ENCODE measurements at regions not wholly inside any gene's neighbourhood (a gene's known extent, or its start where the extent isn't known, plus 50 kb on each side); places are given as distances from the start of the nearest gene placed in this dataset.

DNA sequence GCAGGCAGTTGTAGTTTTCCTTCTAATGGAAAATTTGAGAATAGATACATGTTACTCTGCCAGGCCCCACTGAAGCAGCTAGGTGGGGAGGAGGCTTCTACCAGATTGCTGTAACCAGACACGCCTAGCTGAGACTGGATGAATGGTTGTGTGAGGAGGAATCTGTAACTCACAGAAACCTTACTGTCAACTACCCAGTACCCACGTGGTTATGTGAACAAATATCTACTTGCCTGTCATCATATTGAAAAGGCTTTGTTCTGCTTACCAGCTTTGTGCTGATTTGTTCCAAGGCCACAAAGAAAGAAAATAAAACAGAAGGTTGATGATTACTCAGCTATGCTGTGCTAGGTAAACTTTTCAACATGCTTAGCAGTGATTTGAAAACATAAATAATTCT is 167.2 kb downstream of the CAPZA3 start:
- DNase-seq, result no peak

DNA sequence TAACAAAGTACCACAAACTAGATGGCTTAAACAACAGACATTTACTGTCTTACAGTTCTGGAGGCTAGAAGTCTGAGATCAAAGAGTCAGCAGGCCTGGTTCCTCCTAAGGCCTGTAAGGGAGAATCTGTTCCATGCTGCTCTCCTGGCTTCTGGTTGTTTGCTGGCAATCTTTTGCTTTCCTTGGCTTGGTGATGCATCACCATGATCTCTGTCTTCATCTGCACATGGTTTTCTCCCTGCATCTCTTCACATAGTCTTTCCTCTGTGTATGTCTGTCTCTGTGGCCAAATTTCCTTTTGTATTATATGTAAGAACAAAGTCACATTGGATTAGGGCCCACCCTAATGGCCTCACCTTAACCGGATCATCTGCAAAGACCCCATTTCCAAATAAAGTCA is 168.5 kb downstream of the CAPZA3 start:
- DNase-seq, result no peak

DNA sequence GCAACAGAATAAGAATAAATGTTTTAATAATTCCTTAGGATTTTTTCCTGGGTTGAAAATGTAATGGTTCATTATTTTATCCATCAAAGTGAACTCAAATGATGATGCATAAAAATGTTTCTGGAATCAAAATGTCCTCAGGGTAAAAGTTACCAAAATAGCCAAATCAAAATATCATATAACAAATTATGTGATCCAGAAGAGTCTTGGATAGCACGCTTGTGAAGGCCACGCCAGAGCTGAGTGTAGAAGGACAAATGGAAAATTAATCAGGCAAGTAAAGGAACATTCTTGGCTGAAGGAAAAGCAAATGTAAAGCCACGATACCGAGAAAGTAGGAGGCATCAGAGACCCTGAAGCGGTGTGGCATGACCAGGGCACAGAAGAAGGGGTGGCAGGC is 169.2 kb downstream of the CAPZA3 start:
- no peak for DNase-seq

DNA sequence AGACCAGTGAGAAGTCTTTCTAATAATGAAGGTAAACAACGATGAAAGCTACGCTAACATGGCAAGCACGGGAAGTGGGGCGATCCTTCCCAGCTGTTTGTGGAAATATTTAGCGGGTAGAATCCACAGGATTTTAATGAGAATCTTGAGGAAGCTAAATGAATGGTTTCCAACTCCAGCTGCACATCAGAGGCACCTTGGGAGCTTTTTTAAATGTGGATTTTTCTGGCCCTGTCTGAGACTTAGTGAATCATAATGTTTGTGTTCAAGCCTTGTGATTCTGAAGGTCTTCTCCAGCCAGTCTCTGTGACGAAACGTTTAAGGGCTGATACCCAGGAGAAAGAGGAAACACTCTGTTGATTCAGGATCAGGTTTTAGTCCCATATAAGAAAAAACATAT is 169.8 kb downstream of the CAPZA3 start:
- no peak for DNase-seq

DNA sequence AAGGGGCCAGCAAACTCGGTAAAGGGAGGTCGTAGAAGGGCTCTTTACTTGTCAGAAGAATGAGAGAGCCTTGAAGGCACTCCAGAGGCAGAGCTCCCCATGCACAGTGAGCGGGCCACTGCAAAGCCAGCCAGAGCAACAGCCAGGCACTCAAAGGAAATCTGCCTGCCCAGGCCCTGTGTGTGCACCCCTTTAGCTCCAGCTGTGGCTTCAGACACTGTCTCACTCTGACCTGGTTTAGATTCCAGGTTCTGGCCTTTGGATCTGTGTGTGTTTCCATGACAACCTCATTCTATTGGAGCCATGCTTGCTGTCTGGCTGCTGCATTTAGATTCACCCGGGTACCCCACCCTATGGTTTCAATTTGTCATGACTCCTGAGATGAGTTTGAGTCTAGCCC is 170.3 kb downstream of the CAPZA3 start:
- DNase-seq, result no peak

DNA sequence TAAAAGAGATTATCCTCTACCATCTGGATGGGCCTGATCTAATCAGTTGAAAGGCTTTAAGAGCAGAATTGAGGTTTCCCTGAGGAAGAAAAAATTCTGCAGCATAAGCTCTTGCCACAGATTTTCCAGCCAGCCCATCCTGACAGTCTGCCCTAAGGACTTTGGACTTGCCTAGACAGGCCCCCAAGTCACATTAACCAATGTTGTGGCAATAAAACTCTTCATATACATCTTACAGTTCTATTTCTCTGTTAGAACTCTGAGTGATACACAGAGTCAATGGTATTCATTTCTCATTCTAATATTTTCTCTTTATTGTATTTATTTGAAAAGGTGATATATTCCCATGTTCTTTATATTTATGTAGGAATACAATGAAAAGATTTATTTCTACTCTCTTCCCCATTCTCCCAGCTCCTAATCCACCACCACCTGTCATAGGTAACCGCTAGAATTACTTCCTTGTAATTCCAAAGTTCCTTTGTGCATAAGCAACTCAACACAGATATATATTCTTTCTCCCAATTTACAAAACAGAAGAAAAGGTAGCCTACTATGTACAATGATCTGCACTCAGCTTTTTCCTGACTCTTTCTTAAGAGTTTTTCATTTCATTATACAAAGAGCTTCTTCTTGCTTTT is 182.1 kb downstream of the CAPZA3 start:
- no peak for DNase-seq

DNA sequence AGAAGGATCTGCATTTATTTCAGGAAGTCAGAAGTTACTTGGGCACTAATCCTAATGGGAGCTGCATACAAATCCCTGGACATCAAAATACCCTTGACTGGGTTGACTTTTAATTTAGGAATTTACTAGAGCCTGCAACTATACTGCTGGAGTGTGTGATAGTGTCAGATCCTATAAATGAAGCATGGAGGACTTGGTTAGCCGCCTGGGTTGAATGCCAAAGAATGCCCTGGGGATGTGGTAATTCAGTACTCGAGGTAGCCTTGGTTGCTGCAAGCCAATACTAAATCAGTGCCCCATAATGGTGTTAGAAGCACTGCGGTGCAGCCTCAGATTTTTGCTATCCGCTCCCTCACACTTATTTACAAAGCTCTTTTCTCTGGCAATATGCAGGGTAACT is 184.9 kb downstream of the CAPZA3 start:
- DNase-seq, result no peak

DNA sequence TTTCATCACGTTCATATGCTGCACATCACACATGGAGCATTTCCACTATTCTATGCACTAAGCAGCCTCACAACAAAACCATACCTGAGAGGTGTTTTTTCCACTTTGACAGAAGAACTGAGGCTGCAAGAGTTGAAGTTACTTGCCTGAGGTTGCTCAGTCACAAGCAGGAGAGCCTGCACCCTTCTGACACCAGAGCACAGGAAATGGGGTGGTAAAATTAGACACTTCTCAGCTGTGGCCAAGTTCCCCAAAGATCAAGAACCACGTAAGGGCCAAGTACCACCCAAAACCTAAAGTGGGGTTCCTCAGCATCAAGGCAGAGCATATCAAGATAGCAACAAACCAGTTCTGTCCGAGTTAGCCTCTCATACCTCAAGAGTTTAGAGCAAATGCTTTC is 185.8 kb downstream of the CAPZA3 start:
- no peak for DNase-seq

DNA sequence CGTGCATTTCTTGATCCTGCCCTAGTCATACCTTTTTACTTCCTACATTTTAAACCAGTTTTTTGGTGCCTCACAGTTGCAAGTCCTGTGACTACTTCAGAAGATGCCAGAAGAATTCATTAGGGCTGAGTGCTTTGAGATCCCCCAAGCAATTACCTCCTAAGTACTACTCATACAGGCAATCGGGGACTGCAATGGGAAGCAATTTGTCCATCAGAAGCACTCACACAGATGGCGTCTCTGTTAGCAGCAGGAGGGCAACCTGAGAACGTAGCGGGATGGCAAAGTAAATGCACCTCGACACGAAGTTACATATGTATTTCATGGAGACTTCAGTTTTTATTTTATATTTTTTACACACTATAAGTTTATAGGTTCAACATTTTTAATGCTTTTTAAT is 188.3 kb downstream of the CAPZA3 start:
- DNase-seq, result no peak

DNA sequence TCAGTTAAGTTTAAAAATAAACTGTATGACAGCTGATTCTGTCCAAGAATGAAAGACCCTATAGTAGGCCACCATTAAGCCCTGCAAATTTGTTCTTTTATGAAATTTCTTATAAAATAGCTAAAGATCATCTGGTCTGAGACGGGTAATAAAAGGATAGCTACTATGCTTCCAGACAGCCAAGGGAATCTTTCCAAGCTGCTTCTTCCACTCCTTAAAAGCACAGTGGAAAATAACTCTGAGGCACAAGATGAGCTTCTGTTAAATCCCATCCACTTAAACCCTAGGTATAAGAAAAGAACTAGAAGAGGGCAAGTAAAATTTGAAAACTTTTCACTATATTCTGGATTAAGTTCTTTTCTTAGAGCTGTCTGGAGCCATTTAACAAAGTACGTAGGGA is 194.3 kb downstream of the CAPZA3 start:
- DNase-seq, result no peak

DNA sequence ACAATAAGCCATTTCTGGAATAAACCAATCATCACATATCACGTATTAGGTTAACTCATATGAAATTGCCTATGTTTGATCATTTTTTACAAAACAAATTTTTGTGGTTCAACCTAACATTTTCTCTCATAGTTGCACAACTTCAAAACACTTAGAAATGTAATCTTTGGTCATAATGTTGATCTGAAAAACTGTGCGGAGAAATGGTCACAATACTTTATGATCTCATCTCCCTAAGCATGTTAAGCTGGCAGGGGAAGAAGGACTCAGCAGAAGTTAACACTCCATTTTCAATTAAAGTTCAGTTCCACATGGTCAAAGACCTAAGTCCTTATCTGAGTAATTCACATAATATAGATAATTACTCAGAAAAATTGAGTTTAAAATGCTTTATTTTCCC is 194.8 kb downstream of the CAPZA3 start:
- no peak for DNase-seq

DNA sequence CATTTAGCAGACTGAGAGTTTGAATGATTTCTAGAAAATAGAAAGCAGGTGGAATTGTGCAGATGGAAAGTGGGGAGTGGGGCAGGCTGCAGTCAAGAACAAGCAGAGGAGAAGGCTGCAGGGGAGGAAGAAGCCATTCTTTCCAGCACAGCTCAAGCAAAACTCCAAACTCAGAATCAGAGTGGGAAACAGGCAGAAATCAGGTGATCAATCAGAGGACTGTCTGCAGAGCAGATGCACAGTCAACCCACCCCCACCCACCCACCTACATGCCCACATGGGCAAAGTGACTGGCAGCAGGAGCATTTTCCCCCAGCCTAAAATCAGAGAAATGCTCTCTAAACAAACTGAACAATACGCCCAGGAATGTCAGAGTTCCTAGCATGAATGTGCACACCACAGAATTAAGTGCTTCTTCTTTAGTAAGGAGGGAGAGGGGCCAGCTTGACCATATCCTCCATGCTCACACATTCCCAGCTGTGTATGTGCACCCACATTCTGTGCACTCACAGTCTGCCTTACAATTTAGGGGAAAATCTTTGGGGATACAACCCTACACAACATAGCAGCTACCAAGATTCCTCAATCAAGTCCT is 194.1 kb upstream of the PLEKHA5 start:
- no peak for DNase-seq

DNA sequence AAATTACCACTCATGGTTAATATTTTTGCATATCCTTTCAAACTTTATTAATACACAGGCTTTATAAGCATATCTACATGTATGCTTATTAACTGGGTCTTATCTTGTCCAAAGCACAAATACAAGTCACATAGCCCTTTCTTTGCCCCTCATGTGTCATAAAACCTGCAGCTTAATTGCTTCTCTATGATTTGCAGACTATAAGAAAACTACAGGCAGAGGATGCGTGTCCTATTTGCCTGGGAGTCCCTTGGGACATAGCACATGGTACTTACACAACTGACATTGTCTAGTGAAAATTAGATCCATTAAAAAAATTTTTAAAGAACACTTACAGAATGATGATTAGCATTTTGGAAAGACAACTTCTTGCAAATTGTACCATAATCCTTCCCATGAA is 190.5 kb upstream of the PLEKHA5 start:
- no peak for DNase-seq

DNA sequence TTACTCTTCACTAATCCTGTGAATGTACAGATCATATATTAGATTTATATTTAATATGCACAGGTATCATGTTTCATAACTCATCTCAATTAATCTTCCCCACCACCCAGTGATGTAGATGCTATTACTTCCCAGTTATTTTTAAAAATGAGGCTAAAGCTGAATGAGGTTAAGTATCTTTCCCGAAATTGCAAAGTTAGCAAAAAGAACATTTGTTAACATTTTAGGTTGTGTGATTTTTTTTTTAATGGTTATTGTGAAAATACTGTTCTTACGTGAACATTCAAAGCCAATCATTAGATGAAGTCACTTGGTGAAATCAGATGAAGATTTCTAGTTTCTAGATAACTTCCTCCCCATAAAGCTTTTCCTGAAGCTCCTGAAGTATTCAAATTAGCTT is 186.9 kb upstream of the PLEKHA5 start:
- DNase-seq, result no peak

DNA sequence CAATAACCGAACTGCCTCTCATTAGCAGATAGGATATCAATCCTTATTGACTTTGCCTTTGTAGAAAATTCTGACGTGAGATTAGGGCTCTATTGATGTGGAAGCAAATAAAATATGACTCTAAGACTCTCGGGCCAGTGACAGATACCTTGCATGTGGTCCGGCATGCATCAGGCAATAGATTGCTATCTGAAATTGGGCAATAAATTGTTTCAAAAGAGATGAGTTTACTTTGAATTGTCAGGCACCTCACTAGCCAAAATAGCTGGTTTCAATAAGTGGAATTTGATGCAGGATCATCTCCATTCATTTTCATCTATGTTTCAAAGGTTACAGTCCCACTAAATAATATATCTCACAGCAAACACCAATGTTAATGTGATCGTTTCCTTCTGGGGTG is 186.3 kb upstream of the PLEKHA5 start:
- no peak for DNase-seq

DNA sequence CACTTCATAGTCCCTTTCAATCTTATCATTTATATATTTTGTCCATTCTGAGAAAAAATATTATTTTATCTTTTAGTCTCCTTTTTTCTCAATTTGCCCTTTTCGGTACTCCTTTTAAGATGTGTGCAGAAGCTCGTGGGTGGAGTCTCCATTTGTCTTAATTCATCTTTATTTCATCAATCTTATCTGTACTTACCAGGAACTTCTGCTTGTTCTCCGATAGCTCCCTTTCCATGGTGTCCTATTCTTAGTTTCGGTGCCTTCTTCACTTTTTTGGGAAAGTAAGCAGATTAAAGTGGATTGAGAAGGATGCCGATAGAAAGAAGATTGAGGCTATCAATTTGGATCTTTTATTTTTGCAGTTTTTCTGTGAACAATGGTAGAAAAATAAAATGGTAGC is 183.4 kb upstream of the PLEKHA5 start:
- no peak for DNase-seq

DNA sequence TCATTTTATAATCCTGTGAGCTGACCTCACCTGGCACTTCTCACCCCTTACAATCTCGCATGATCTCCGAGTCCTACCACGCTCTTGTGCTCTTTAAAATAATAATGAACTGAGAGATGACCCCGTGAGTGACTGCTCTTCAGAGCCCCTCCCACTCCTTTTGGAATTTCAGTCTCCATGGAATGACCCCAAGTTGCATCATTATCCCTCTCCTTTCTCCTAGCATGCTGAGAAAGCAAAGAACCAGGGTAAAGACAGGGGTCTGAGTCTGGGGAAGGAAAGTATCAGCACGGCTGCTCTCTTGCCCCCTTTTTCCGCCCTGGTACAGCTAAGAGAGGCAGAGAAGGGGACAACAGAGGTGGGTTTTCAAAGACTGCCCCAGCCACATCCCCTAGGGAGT is 178.3 kb upstream of the PLEKHA5 start:
- no peak for DNase-seq

DNA sequence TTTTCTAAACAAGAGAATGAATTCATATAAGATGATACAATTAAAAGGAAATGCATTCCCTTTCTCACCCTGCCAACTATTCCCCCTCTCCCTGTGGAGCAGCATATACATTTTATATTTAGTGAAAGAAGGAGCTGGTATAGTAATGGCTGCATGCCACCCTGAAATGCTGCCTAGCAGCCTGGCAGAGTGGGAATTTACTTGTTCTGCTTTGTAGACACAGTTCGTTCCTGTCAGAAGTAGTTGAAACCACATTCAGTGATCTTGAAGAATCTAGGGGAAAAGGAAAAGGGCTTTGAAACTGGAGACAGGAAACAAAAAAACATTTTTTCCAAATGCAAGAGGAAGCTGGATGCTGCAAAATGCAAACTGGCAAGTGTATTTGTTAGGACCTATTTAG is 176.0 kb upstream of the PLEKHA5 start:
- no peak for DNase-seq

DNA sequence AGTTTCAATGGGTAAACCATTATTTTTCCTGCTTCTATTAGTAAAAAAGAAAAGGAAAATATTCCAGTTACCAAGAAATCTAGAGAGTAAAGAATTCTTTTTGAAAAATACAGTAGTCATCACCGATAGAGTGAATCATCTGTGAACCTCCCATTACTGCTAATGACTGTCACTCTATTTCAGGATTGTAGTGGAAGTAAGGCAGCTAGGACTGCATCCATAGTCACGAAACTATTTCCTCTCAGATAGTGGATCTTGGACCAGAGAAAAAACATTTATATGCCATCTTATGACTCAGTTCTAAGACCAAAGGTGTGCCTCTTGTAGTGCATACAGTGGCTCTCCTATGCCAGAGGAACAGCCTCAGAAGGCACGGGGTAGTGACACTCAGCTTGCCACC is 173.9 kb upstream of the PLEKHA5 start:
- DNase-seq, result no peak

DNA sequence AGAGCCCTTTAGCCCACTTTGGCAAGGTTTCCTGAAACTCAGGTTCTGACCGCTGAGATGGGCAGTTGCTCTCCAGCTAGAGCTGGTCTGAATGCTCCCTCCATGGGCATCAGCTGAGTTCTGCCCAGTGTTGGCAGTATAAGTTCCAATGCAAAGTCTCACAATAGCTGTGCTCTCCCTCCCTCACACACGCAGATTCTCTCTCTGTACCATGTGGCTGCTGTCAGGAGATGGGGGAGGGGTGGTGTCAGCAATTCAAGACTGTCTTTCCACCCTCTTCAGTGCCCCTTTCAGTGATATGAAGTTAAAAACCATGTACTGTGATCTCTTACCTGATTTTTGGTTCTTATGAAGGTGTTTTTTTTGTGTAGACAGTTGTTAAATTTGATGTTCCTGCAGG is 164.3 kb upstream of the PLEKHA5 start:
- DNase-seq, result no peak

DNA sequence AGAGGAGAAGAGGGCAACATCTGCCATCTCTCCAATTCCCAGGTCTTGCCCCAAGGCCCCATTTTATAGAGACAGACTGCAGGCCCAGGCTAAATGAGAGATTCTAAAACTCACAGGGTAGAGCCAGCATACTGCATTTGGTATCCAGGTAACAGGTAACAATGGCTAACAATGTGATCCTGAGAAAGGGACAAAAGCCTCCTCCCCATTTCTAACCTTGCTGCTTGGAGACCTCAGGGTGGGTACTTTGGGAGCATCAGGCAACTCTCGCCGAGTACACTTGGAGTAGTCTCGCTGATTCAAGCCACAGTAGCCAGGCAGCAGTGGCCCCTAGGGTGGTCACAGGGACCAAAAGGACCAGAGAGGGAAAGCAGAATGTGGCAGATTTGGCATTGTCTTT is 162.6 kb upstream of the PLEKHA5 start:
- no peak for DNase-seq

DNA sequence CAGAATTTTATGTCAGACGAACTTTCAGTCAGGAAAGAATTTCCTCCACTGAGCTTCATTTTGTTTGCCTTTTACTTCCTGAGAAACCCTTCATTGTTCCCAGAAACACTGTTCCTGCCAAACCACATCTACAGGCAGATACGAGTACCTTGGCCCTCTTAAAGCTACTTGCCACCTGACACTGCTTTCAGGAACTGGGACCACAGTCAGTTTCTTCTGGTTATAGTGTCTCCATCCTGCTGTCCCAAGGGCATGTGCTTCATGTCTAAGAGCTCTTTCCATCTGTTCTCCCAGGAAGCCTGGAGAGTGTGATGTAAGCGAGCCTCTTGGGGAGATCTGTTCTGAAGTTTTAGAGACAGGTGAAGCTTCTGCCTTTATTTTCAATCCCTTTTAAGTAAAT is 161.7 kb upstream of the PLEKHA5 start:
- DNase-seq, result no peak

DNA sequence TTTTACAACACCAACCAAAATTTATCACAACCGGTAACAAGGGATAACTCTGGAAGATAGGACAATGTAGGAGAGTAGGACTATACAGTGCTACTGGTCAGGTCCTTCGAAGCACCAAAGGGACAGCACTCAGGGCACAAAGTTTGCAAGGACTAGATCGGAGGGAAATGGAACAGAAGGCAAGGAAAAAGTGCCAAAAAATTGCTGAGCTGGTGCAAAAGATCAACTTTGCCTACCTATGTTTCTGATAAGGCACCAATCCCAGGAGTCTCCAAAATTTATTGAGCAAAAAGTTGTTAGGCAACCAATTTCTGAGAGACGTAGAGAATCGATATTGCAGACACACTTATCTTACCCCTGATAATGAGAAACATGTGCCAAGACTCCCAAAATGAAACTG is 160.0 kb upstream of the PLEKHA5 start:
- no peak for DNase-seq

DNA sequence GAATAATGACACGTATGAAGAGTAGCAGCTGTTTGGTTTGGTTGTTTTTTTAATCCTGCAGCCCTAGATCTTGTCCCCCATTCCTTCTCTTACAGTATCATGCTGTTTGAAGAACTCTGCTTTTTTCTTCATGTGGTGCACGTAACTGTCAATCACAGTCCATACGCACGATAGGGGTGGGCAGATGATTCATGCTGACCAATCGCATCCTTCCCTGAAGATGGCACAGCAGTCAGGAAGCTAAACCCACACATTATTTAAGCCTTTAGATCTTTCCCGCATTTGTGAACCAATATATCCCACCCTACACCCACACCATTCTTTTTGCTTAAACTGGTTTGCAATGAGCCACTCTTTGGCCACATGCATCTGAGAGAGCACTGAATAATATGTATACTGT is 158.9 kb upstream of the PLEKHA5 start:
- DNase-seq, result no peak

DNA sequence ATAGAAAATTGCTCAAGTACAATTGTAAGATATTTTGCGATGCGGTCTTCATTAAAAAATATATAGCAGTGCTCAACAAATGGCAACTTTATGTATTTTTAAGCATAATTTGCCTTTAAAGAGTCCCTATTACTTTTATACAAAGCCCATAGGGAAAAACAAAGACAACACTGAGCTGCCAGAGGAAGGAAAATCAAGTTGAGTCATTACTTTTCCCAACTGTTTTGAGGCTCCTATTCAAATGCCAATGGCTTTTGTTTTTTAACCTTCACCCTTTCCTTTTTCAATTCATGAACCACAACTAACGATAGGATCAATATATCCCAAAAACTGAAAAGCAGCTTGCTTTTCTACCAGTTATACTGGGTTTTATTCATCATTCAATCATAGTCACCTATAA is 157.6 kb upstream of the PLEKHA5 start:
- no peak for DNase-seq

DNA sequence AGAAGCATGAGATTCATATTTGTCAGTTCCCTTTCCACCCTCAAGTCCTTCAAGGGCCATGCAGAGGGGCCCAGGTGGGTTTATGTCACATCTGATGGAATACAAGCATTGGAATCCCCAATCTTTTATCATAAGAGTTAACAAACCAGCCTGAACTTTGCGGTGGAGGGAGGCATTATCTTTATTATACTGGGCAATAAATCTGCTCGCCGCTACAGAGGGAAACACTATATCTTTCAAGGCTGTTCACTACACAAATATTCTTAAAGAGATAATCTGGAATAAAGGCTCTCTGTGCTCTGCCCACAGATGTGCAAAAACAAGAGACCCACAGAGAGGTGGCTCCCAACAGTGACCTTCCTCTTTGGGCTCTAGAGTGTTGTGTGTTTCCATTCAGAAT is 153.6 kb upstream of the PLEKHA5 start:
- DNase-seq, result no peak

Data from CD4-positive, alpha-beta T cell treated with Interleukin-4 for 4 hours (primary cell).